ENCODE measurements at regions not wholly inside any gene's neighbourhood (a gene's known extent, or its start where the extent isn't known, plus 50 kb on each side); places are given as distances from the start of the nearest gene placed in this dataset.
A peak's percentile ranks its signal among the peaks of the same experiment; 100 is the strongest.
"Not testable (repeated sequence)": the region's sequence is repeated elsewhere in the genome, so short reads cannot be mapped to it uniquely, and the experiment has no call there.

DNA sequence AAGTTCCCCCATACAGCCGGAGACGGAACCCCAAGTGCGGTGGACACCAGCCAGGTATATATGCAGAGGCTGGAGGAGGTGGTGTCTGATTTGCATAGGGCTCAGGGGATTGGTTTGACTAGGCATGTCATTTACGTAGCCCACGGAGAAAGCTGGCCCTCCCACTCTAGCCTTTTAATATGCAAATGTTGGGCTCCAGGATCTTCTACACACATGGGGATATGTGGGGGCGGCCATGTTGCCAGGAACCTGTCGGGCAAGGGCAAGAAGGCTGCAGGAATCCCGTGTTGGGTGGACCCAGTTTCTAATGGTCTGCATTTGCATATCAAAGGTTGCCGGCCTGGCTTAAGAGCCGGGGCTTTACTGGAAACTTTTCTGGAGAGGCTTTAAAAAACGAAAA lies 57.4 kb downstream of the FTHL17 start:
- H3K36me3 Mint-ChIP-seq (ENCODE audit: low read depth); ATAC-seq; CTCF ChIA-PET; H3K9me3 Mint-ChIP-seq (ENCODE audit: low read depth); H3K4me3 Mint-ChIP-seq; intact Hi-C loops (cut with DNase I, micrococcal nuclease); H3K27ac Mint-ChIP-seq; H3K4me1 Mint-ChIP-seq; DNase-seq; H3K27me3 Mint-ChIP-seq: not testable (repeated sequence)
- POLR2A ChIA-PET, result interaction anchor here (0.5 kb wide), 1 partner anchor 147 kb away, joined by 3 read pairs; no protein-coding TSS in a partner anchor

GRCh38 chrX:31012509-31013025 lies 59.3 kb downstream of the FTHL17 start:
- no peak for ATAC-seq
- Mint-ChIP-seq H3K9me3 (ENCODE audit: low read depth) (no peaks in the 10 kb centered on the region), H3K27me3 (no peaks in the 10 kb centered on the region), H3K4me3 (no peak overlapping the region), H3K36me3 (ENCODE audit: low read depth) (no peaks in the 10 kb centered on the region), H3K4me1 (no peaks in the 10 kb centered on the region), H3K27ac (no peak overlapping the region)
- POLR2A ChIA-PET, result no interaction called here
- no peak for DNase-seq
- intact Hi-C loops (cut with DNase I, micrococcal nuclease), result no loop called here
- CTCF ChIA-PET, result no interaction called here

DNA sequence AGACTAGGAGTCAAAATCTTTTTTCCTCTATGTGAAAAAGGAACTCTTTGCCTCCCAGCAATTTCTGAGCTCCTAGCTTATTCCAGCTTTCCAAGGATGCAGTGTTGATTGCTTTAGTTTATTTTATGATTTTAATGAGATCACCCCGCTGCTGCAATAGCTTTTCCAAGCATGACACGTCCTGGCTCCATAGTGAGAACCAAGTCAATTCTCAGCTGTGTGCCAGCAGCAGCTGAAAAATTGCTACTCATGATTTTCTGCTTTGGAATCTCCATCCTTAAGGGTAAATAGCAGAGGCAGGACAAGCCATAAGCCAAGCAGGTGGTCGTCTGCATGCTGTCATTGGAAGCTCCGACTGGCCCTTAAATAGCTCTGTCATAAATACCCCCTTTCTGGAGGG lies 64.5 kb downstream of the FTHL17 start:
- intact Hi-C loops (cut with DNase I, micrococcal nuclease), result no loop called here
- Mint-ChIP-seq H3K4me1 (no peaks in the 10 kb centered on the region), H3K36me3 (ENCODE audit: low read depth) (no peaks in the 10 kb centered on the region), H3K27ac (no peak overlapping the region), H3K4me3 (no peak overlapping the region), H3K9me3 (ENCODE audit: low read depth) (no peaks in the 10 kb centered on the region), H3K27me3 (no peaks in the 10 kb centered on the region)
- ATAC-seq (no peak), DNase-seq (no peak)
- ChIA-PET POLR2A (no interaction called here), CTCF (no interaction called here)

DNA sequence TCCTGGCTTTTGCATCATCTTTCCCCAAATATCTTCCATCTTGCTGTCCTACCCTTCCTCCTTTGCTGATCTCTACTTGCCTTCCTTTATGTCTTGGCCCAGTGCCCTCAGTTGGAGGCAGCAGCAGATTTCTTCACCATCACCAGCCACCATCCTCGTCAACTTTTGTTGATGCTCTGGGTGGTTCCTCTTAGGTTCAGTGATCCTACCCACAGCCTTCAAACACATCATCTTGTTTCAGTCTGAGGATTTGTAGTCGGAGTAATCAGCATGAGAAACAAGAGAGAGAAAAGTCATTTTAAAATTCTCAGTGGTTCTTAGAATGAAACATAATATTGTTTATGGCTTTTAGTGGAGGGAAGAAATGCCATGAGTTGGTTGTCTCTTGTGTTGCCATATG lies 65.8 kb downstream of the FTHL17 start:
- no peaks in the 10 kb centered on the region for H3K27me3 Mint-ChIP-seq
- ChIA-PET CTCF (no interaction called here), POLR2A (no interaction called here)
- H3K36me3 Mint-ChIP-seq (ENCODE audit: low read depth), result no peaks in the 10 kb centered on the region
- no peaks in the 10 kb centered on the region for H3K4me1 Mint-ChIP-seq
- no peak overlapping the region for H3K27ac Mint-ChIP-seq
- ATAC-seq (peak; percentile 33), DNase-seq (no peak)
- no peaks in the 10 kb centered on the region for H3K9me3 Mint-ChIP-seq (ENCODE audit: low read depth)
- H3K4me3 Mint-ChIP-seq, result no peak overlapping the region
- intact Hi-C loops (cut with DNase I, micrococcal nuclease), result no loop called here

GRCh38 chrX:30997411-30997810 lies 74.4 kb downstream of the FTHL17 start:
- intact Hi-C loops (cut with DNase I, micrococcal nuclease), result no loop called here
- Mint-ChIP-seq H3K9me3 (ENCODE audit: low read depth) (no peaks in the 10 kb centered on the region), H3K27ac (no peak overlapping the region), H3K27me3 (no peaks in the 10 kb centered on the region), H3K4me1 (peaks cover 6% of the 10 kb centered on the region), H3K36me3 (ENCODE audit: low read depth) (no peaks in the 10 kb centered on the region), H3K4me3 (no peak overlapping the region)
- ChIA-PET POLR2A (no interaction called here), CTCF (no interaction called here)
- no peak for ATAC-seq
- no peak for DNase-seq

GRCh38 chrX:30995705-30996104 lies 76.1 kb downstream of the FTHL17 start:
- CTCF ChIA-PET, result no interaction called here
- intact Hi-C loops (cut with DNase I, micrococcal nuclease), result no loop called here

GRCh38 chrX:30995060-30995700 lies 76.7 kb downstream of the FTHL17 start:
- Mint-ChIP-seq H3K4me3 (no peak overlapping the region), H3K9me3 (ENCODE audit: low read depth) (no peaks in the 10 kb centered on the region), H3K4me1 (peaks cover 6% of the 10 kb centered on the region), H3K27me3 (no peaks in the 10 kb centered on the region), H3K36me3 (ENCODE audit: low read depth) (no peaks in the 10 kb centered on the region), H3K27ac (no peak overlapping the region)
- no peak for DNase-seq
- CTCF ChIA-PET, result no interaction called here
- POLR2A ChIA-PET, result no interaction called here
- ATAC-seq, result no peak
- intact Hi-C loops (cut with DNase I, micrococcal nuclease), result no loop called here

More at GRCh38 chrX:30995705-30996104, 76.1 kb downstream of the FTHL17 start:
- peaks cover 6% of the 10 kb centered on the region for H3K4me1 Mint-ChIP-seq
- no peak for ATAC-seq
- DNase-seq, result no peak
- H3K27ac Mint-ChIP-seq, result no peak overlapping the region
- H3K27me3 Mint-ChIP-seq, result no peaks in the 10 kb centered on the region
- no peaks in the 10 kb centered on the region for H3K36me3 Mint-ChIP-seq (ENCODE audit: low read depth)
- no peaks in the 10 kb centered on the region for H3K9me3 Mint-ChIP-seq (ENCODE audit: low read depth)
- POLR2A ChIA-PET, result no interaction called here
- H3K4me3 Mint-ChIP-seq, result no peak overlapping the region

DNA sequence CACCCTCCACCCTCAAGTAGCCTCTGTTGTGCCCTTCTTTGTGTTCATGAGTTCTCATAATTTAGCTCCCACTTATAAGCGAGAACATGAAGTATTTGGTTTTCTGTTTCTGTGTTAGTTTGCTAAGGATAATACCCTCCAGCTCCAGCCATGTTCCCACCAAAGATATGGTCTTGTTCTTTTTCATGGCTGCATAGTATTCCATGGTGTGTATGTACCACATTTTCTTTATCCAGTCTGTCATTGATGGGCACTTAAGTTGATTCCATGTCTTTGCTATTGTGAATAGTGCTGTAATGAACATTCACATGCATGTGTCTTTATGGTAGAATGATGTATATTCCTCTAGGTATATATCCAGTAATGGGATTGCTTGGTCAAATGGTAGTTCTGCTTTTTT lies 77.8 kb downstream of the FTHL17 start:
- CTCF ChIA-PET, result not testable (repeated sequence)

DNA sequence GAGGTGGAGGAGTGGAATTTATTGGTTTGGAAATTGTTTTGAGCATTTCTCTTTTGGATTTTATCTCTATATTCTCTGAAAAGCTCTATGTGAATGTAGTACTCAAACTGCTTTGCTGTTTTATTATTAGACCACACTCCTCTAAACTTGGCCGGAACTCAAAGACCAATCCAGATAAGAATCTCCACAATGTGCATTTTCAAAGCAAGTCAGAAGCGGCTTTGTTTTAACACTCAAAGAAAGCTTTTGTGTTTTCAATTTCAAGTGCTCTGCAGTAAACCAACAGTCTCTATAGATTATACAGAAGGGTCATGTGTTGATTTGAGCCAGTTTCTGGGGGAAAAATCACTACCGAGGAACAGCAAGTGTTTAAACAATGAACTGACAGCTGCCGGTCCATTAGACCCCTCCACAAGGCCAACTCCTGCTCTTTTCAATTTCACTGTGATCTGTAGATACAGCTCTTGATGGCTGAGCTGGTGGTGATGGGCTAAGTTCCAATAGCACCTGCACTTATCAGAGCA lies 79.4 kb downstream of the FTHL17 start:
- H3K9me3 Mint-ChIP-seq (ENCODE audit: low read depth), result no peaks in the 10 kb centered on the region
- no peaks in the 10 kb centered on the region for H3K36me3 Mint-ChIP-seq (ENCODE audit: low read depth)
- no peak for DNase-seq
- POLR2A ChIA-PET, result no interaction called here
- H3K27me3 Mint-ChIP-seq, result no peaks in the 10 kb centered on the region
- CTCF ChIA-PET, result no interaction called here
- peaks cover 6% of the 10 kb centered on the region for H3K4me1 Mint-ChIP-seq
- H3K4me3 Mint-ChIP-seq, result no peak overlapping the region
- no peak overlapping the region for H3K27ac Mint-ChIP-seq
- no peak for ATAC-seq
- intact Hi-C loops (cut with DNase I, micrococcal nuclease), result no loop called here

More for the DNA sequence above, 77.8 kb downstream of the FTHL17 start:
- POLR2A ChIA-PET; intact Hi-C loops (cut with DNase I, micrococcal nuclease); H3K27me3 Mint-ChIP-seq; H3K9me3 Mint-ChIP-seq (ENCODE audit: low read depth); DNase-seq; H3K27ac Mint-ChIP-seq; H3K4me1 Mint-ChIP-seq; ATAC-seq; H3K4me3 Mint-ChIP-seq; H3K36me3 Mint-ChIP-seq (ENCODE audit: low read depth): not testable (repeated sequence)

GRCh38 chrX:30990361-30990760 lies 81.5 kb downstream of the FTHL17 start:
- Mint-ChIP-seq H3K36me3 (ENCODE audit: low read depth) (no peaks in the 10 kb centered on the region), H3K27me3 (no peaks in the 10 kb centered on the region), H3K27ac (no peak overlapping the region), H3K4me3 (no peak overlapping the region), H3K4me1 (peaks cover 5% of the 10 kb centered on the region), H3K9me3 (ENCODE audit: low read depth) (no peaks in the 10 kb centered on the region)
- POLR2A ChIA-PET, result no interaction called here
- ATAC-seq (no peak), DNase-seq (no peak)
- CTCF ChIA-PET, result no interaction called here
- intact Hi-C loops (cut with DNase I, micrococcal nuclease), result no loop called here

DNA sequence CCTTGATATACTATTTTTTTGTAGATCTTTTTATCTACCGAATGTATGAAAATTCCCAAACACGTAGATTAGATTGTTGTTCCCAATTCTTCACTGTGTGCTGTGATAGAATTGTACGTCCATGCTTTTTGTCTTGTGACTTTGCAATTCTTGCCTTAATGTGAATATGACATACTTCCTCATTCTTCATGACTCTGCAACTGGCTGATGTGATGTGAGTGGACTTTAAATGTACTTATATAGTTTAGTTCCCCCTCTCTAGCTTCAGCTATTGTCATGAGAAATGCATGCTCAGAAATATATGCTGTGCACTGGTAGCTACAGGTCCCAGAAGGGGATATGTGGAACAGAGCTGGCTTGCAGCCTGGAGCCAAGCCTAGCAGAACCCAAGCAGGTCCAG lies 89.4 kb downstream of the FTHL17 start:
- Mint-ChIP-seq H3K36me3 (ENCODE audit: low read depth) (no peaks in the 10 kb centered on the region), H3K27me3 (peaks cover 2% of the 10 kb centered on the region), H3K27ac (no peak overlapping the region), H3K4me1 (peaks cover 10% of the 10 kb centered on the region), H3K9me3 (ENCODE audit: low read depth) (no peaks in the 10 kb centered on the region), H3K4me3 (no peak overlapping the region)
- ATAC-seq (no peak), DNase-seq (no peak)
- CTCF ChIA-PET, result no interaction called here
- intact Hi-C loops (cut with DNase I, micrococcal nuclease), result no loop called here
- POLR2A ChIA-PET, result no interaction called here

DNA sequence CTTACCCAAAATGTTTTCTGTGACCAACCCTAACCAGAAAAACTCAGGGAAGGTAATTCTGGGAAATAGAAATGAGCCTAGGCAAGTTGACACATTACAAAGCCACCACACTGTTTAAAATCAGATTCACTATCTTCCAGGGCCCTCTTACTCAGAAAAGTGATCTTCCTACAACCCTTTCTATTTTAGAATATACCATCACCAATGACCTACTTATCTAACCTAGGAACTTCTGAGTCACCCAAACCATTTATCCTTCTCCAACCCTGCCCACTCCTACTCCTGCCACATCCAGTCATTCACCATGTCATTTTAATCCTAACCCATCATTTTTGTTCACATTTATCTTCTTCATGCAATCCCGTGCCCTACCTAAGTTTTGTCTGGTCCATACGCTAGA lies 89.9 kb downstream of the FTHL17 start:
- POLR2A ChIA-PET, result no interaction called here
- H3K36me3 Mint-ChIP-seq (ENCODE audit: low read depth), result no peaks in the 10 kb centered on the region
- no peaks in the 10 kb centered on the region for H3K9me3 Mint-ChIP-seq (ENCODE audit: low read depth)
- ATAC-seq, result peak; percentile 53
- no peak overlapping the region for H3K4me3 Mint-ChIP-seq
- H3K4me1 Mint-ChIP-seq, result peaks cover 10% of the 10 kb centered on the region
- intact Hi-C loops (cut with DNase I, micrococcal nuclease), result no loop called here
- peaks cover 2% of the 10 kb centered on the region for H3K27me3 Mint-ChIP-seq
- CTCF ChIA-PET, result no interaction called here
- no peak for DNase-seq
- H3K27ac Mint-ChIP-seq, result no peak overlapping the region

All from activated CD4-positive, alpha-beta T cell treated with anti-CD3 and anti-CD28 coated beads for 36 hours (primary cell).